Esophagus (tissue), 2 donors: ENCODE measurements at regions not wholly inside any gene's neighbourhood (a gene's known extent, or its start where the extent isn't known, plus 50 kb on each side); places are given as distances from the start of the nearest gene placed in this dataset.

ENCODE experiments used
- H3K27ac ChIP-seq, 2 donors: one replicate each; pipeline ENCODE4 v1.5.1; 2013; ENCODE audit warnings: low read depth in 2 of 2, mild to moderate bottlenecking in 2 of 2, inconsistent platforms in 1 of 2, low read length in 1 of 2, moderate library complexity in 1 of 2
- H3K27me3 ChIP-seq, 2 donors: one replicate each; pipeline ENCODE4 v1.6.1; 2013; ENCODE audit warnings: low read length in 2 of 2, control low read depth in 1 of 2, mild to moderate bottlenecking in 1 of 2; ENCODE audit not compliant: insufficient read depth in 2 of 2, control insufficient read depth in 1 of 2
- H3K36me3 ChIP-seq, 2 donors: one replicate each; pipeline ENCODE4 v1.6.1; 2013; ENCODE audit warnings: low read length in 1 of 2; ENCODE audit not compliant: control insufficient read depth in 2 of 2, insufficient read depth in 2 of 2
- H3K4me1 ChIP-seq, 2 donors: one replicate each; pipeline ENCODE4 v1.6.1; 2013; ENCODE audit warnings: low read length in 1 of 2; ENCODE audit not compliant: control insufficient read depth in 2 of 2, insufficient read depth in 2 of 2
- H3K4me3 ChIP-seq, 2 donors: one replicate each; pipeline ENCODE4 v1.5.1; 2013; ENCODE audit warnings: low read length in 2 of 2, mild to moderate bottlenecking in 2 of 2, low read depth in 1 of 2, moderate library complexity in 1 of 2
- H3K9me3 ChIP-seq, 2 donors: one replicate each; pipeline ENCODE4 v1.6.1; 2013; ENCODE audit warnings: mild to moderate bottlenecking in 2 of 2, low read depth in 1 of 2, low read length in 1 of 2, moderate library complexity in 1 of 2; ENCODE audit not compliant: control insufficient read depth in 2 of 2, insufficient read depth in 1 of 2
- WGBS, 2 donors: extraction: QIAGEN DNeasy Blood & Tissue Kit; methylation state at CpG; one replicate each; pipeline ENCODE4 v1.1.7; 2013; 5-methylcytosine and 5-hydroxymethylcytosine counted together
- donor health status: healthy with polysubstance abuse.
- donor health status: Bipolar disorder and iron deficiency.

GRCh38 chr9:28661853-28662252 is 1088.6 kb upstream of the C9orf72 start:
- no peak overlapping the region for H3K4me3 ChIP-seq
- 81 to 88% methylated on average over 3 of the region's 3 CpGs for WGBS, 2 donors
- no peaks in the 10 kb centered on the region for H3K9me3 ChIP-seq
- H3K4me1 ChIP-seq: no peaks in the 10 kb centered on the region
- no peaks in the 10 kb centered on the region for H3K36me3 ChIP-seq
- no peaks in the 10 kb centered on the region for H3K27me3 ChIP-seq
- no peak overlapping the region for H3K27ac ChIP-seq

- H3K36me3 ChIP-seq: no peaks in the 10 kb centered on the region
- no peaks in the 10 kb centered on the region for H3K27me3 ChIP-seq
- no peak overlapping the region for H3K27ac ChIP-seq
- no peaks in the 10 kb centered on the region for H3K9me3 ChIP-seq
- WGBS, 2 donors: 89 to 94% methylated on average over 2 of the region's 2 CpGs
- H3K4me1 ChIP-seq: no peaks in the 10 kb centered on the region
- H3K4me3 ChIP-seq: no peak overlapping the region
Measured at GRCh38 chr9:28662675-28663074, 1089.4 kb upstream of the C9orf72 start.

- H3K36me3 ChIP-seq: no peaks in the 10 kb centered on the region
- WGBS, 2 donors: 68 to 70% methylated on average over 2 of the region's 2 CpGs
- no peaks in the 10 kb centered on the region for H3K9me3 ChIP-seq
- no peaks in the 10 kb centered on the region for H3K27me3 ChIP-seq
- no peak overlapping the region for H3K4me3 ChIP-seq
- H3K27ac ChIP-seq: no peak overlapping the region
- no peaks in the 10 kb centered on the region for H3K4me1 ChIP-seq
Measured at GRCh38 chr9:28668158-28668557, 1094.9 kb upstream of the C9orf72 start.

GRCh38 chr9:28671000-28671399 is 1097.7 kb upstream of the C9orf72 start:
- Histone ChIP-seq H3K36me3 (no peaks in the 10 kb centered on the region), H3K27ac (no peak overlapping the region), H3K4me1 (no peaks in the 10 kb centered on the region), H3K9me3 (no peaks in the 10 kb centered on the region), H3K27me3 (no peaks in the 10 kb centered on the region), H3K4me3 (no peak overlapping the region)
- 75% methylated on average over 3 of the region's 3 CpGs for WGBS, 2 donors

- Histone ChIP-seq H3K36me3 (no peaks in the 10 kb centered on the region), H3K9me3 (no peaks in the 10 kb centered on the region), H3K27me3 (no peaks in the 10 kb centered on the region), H3K4me3 (no peak overlapping the region), H3K27ac (no peak overlapping the region), H3K4me1 (no peaks in the 10 kb centered on the region)
- 92 to 95% methylated on average over 2 of the region's 2 CpGs for whole genome bisulfite sequencing, 2 donors
Measured at GRCh38 chr9:28678097-28678496, 1104.8 kb upstream of the C9orf72 start.

GRCh38 chr9:28688172-28688571 is 1114.9 kb upstream of the C9orf72 start:
- no peaks in the 10 kb centered on the region for H3K4me1 ChIP-seq
- no peak overlapping the region for H3K4me3 ChIP-seq
- H3K27me3 ChIP-seq: no peaks in the 10 kb centered on the region
- no peak overlapping the region for H3K27ac ChIP-seq
- WGBS, 2 donors: 27 to 33% methylated on average over 1 of the region's 1 CpG
- no peaks in the 10 kb centered on the region for H3K9me3 ChIP-seq
- H3K36me3 ChIP-seq: no peaks in the 10 kb centered on the region

- WGBS, 2 donors: 86 to 91% methylated on average over 8 of the region's 8 CpGs
- H3K36me3 ChIP-seq: no peaks in the 10 kb centered on the region
- no peaks in the 10 kb centered on the region for H3K9me3 ChIP-seq
- H3K4me1 ChIP-seq: no peaks in the 10 kb centered on the region
- no peak overlapping the region for H3K4me3 ChIP-seq
- H3K27me3 ChIP-seq: no peaks in the 10 kb centered on the region
- H3K27ac ChIP-seq: no peak overlapping the region
Measured at GRCh38 chr9:28692012-28692411, 1118.7 kb upstream of the C9orf72 start.

GRCh38 chr9:28696960-28697359 is 1123.7 kb upstream of the C9orf72 start:
- Histone ChIP-seq H3K4me1 (no peaks in the 10 kb centered on the region), H3K9me3 (no peaks in the 10 kb centered on the region), H3K27me3 (no peaks in the 10 kb centered on the region), H3K27ac (no peak overlapping the region), H3K4me3 (no peak overlapping the region), H3K36me3 (no peaks in the 10 kb centered on the region)
- WGBS, 2 donors: 16 to 28% methylated on average over 2 of the region's 2 CpGs

GRCh38 chr9:28699632-28700031 is 1126.4 kb upstream of the C9orf72 start:
- no peaks in the 10 kb centered on the region for H3K9me3 ChIP-seq
- H3K36me3 ChIP-seq: no peaks in the 10 kb centered on the region
- WGBS, 2 donors: 78 to 82% methylated on average over 6 of the region's 6 CpGs
- no peak overlapping the region for H3K27ac ChIP-seq
- H3K27me3 ChIP-seq: no peaks in the 10 kb centered on the region
- no peaks in the 10 kb centered on the region for H3K4me1 ChIP-seq
- H3K4me3 ChIP-seq: no peak overlapping the region

- no peaks in the 10 kb centered on the region for H3K27me3 ChIP-seq
- H3K4me1 ChIP-seq: no peaks in the 10 kb centered on the region
- no peak overlapping the region for H3K27ac ChIP-seq
- 66 to 70% methylated on average over 2 of the region's 2 CpGs for WGBS, 2 donors
- no peak overlapping the region for H3K4me3 ChIP-seq
- no peaks in the 10 kb centered on the region for H3K9me3 ChIP-seq
- H3K36me3 ChIP-seq: no peaks in the 10 kb centered on the region
Measured at GRCh38 chr9:28707616-28708015, 1134.3 kb upstream of the C9orf72 start.
